ENCODE measurements at regions not wholly inside any gene's neighbourhood (a gene's known extent, or its start where the extent isn't known, plus 50 kb on each side); places are given as distances from the start of the nearest gene placed in this dataset.
"Not testable (repeated sequence)": the region's sequence is repeated elsewhere in the genome, so short reads cannot be mapped to it uniquely, and the experiment has no call there.

GRCh38 chr1:244334315-244334714, 117.4 kb downstream of the ADSS2 start:
- H3K79me2 ChIP-seq (ENCODE audit: low read length); H3K9me2 ChIP-seq (replicated peaks; ENCODE audit: low read length); H3K27ac ChIP-seq (ENCODE audit: low read length); H4K20me1 ChIP-seq (ENCODE audit: low read length); DNase-seq; POLR2A ChIA-PET (ENCODE audit: unreplicated experiment); H2AFZ ChIP-seq (ENCODE audit: low read length); ATAC-seq; CTCF ChIA-PET; H3K4me3 ChIP-seq (ENCODE audit: low read length); H3K36me3 ChIP-seq (ENCODE audit: low read depth, low read length); H3K27me3 ChIP-seq (ENCODE audit: low read length); H3K9ac ChIP-seq (ENCODE audit: low read length); H3K4me2 ChIP-seq (ENCODE audit: low read length); BruUV-seq (replicated peaks); intact Hi-C loops (cut with micrococcal nuclease); H3K9me3 ChIP-seq (ENCODE audit: low read length): not testable (repeated sequence)
- H3K4me1 ChIP-seq (ENCODE audit: insufficient read depth, low read length), result peaks cover 18% of the 10 kb centered on the region
- peaks cover 11% of the 10 kb centered on the region for H3F3A ChIP-seq (ENCODE audit: low read length, unreplicated experiment)

GRCh38 chr1:244334842-244335241, 116.9 kb downstream of the ADSS2 start:
- H3K79me2 ChIP-seq (ENCODE audit: low read length); ATAC-seq; H3K9me3 ChIP-seq (ENCODE audit: low read length); intact Hi-C loops (cut with micrococcal nuclease); POLR2A ChIA-PET (ENCODE audit: unreplicated experiment); CTCF ChIA-PET; H3F3A ChIP-seq (ENCODE audit: low read length, unreplicated experiment); H2AFZ ChIP-seq (ENCODE audit: low read length); BruUV-seq (replicated peaks); H3K4me2 ChIP-seq (ENCODE audit: low read length); H3K9me2 ChIP-seq (replicated peaks; ENCODE audit: low read length); H4K20me1 ChIP-seq (ENCODE audit: low read length); H3K9ac ChIP-seq (ENCODE audit: low read length); DNase-seq; H3K4me3 ChIP-seq (ENCODE audit: low read length); H3K27me3 ChIP-seq (ENCODE audit: low read length); H3K27ac ChIP-seq (ENCODE audit: low read length); H3K36me3 ChIP-seq (ENCODE audit: low read depth, low read length): not testable (repeated sequence)
- H3K4me1 ChIP-seq (ENCODE audit: insufficient read depth, low read length), result peaks cover 13% of the 10 kb centered on the region

- TF ChIP-seq CTCF (conservative IDR thresholded peaks at IDR 0.05; ENCODE audit: low read depth, low read length), result no peak
- no peak for TF ChIP-seq EZH2 (IDR thresholded peaks at IDR 0.05; ENCODE audit: low read length, unreplicated experiment)
- TF ChIP-seq EZH2phosphoT487 (IDR thresholded peaks at IDR 0.05; ENCODE audit: borderline replicate concordance, low read length), result no peak
- Histone ChIP-seq H3K9me3 (ENCODE audit: low read length) (no peaks in the 10 kb centered on the region), H3K79me2 (ENCODE audit: low read length) (no peaks in the 10 kb centered on the region), H3K4me3 (ENCODE audit: low read length) (no peak overlapping the region), H3K27ac (ENCODE audit: low read length) (no peak overlapping the region), H3K4me2 (ENCODE audit: low read length) (no peak overlapping the region), H3K4me1 (ENCODE audit: insufficient read depth, low read length) (peaks cover 7% of the 10 kb centered on the region), H3K36me3 (ENCODE audit: low read depth, low read length) (no peaks in the 10 kb centered on the region), H3K9ac (ENCODE audit: low read length) (no peak overlapping the region), H2AFZ (ENCODE audit: low read length) (no peak overlapping the region), H3F3A (ENCODE audit: low read length, unreplicated experiment) (peaks cover under 1% of the 10 kb centered on the region), H3K9me2 (replicated peaks; ENCODE audit: low read length) (no peaks in the 10 kb centered on the region), H4K20me1 (ENCODE audit: low read length) (no peaks in the 10 kb centered on the region), H3K27me3 (ENCODE audit: low read length) (no peaks in the 10 kb centered on the region)
- CTCF ChIA-PET, result no interaction called here
- DNase-seq (no peak), ATAC-seq (no peak)
- BruUV-seq (replicated peaks), result no TSS peak
- POLR2A ChIA-PET (ENCODE audit: unreplicated experiment), result no interaction called here
- intact Hi-C loops (cut with micrococcal nuclease), result no loop called here
These were observed 116.3 kb downstream of the ADSS2 start for GRCh38 chr1:244335456-244335855.

GRCh38 chr1:244336232-244336899, 115.3 kb downstream of the ADSS2 start:
- H3K79me2 ChIP-seq (ENCODE audit: low read length), result no peaks in the 10 kb centered on the region
- peaks cover 5% of the 10 kb centered on the region for H3K4me1 ChIP-seq (ENCODE audit: insufficient read depth, low read length)
- no peak overlapping the region for H3K9ac ChIP-seq (ENCODE audit: low read length)
- H3K4me3 ChIP-seq (ENCODE audit: low read length), result no peak overlapping the region
- ChIA-PET POLR2A (ENCODE audit: unreplicated experiment) (interaction anchor here (0.6 kb wide), 1 partner anchor 9 kb away, joined by 7 read pairs; no protein-coding TSS in a partner anchor), CTCF (no interaction called here)
- H3K9me3 ChIP-seq (ENCODE audit: low read length), result no peaks in the 10 kb centered on the region
- no peak overlapping the region for H3K27ac ChIP-seq (ENCODE audit: low read length)
- no peaks in the 10 kb centered on the region for H3K36me3 ChIP-seq (ENCODE audit: low read depth, low read length)
- H3K9me2 ChIP-seq (replicated peaks; ENCODE audit: low read length), result no peaks in the 10 kb centered on the region
- no peak overlapping the region for H3K4me2 ChIP-seq (ENCODE audit: low read length)
- H3F3A ChIP-seq (ENCODE audit: low read length, unreplicated experiment), result no peaks in the 10 kb centered on the region
- no peak for TF ChIP-seq EZH2phosphoT487 (IDR thresholded peaks at IDR 0.05; ENCODE audit: borderline replicate concordance, low read length)
- TF ChIP-seq CTCF (conservative IDR thresholded peaks at IDR 0.05; ENCODE audit: low read depth, low read length), result no peak
- no peak for TF ChIP-seq EZH2 (IDR thresholded peaks at IDR 0.05; ENCODE audit: low read length, unreplicated experiment)
- BruUV-seq (replicated peaks), result no TSS peak
- DNase-seq (no peak), ATAC-seq (no peak)
- intact Hi-C loops (cut with micrococcal nuclease), result no loop called here
- H2AFZ ChIP-seq (ENCODE audit: low read length), result no peak overlapping the region
- no peaks in the 10 kb centered on the region for H4K20me1 ChIP-seq (ENCODE audit: low read length)
- no peaks in the 10 kb centered on the region for H3K27me3 ChIP-seq (ENCODE audit: low read length)

Measured in PC-3 (cell line).